Common myeloid progenitor, CD34-positive (primary cell): ENCODE measurements at regions not wholly inside any gene's neighbourhood (a gene's known extent, or its start where the extent isn't known, plus 50 kb on each side); places are given as distances from the start of the nearest gene placed in this dataset.

Source experiments
- CTCF ChIA-PET: fragments of 350-600 bp; sonication (Branson Sonifier 250); formaldehyde crosslinking; loops from one replicate; lab custom pipeline; 2021; ENCODE audit warnings: antibody characterized with exemption; lab: Charles Lee
- POLR2A ChIA-PET: fragments of 350-600 bp; sonication (Branson Sonifier 250); formaldehyde crosslinking; loops from one replicate; lab custom pipeline; 2021; ENCODE audit warnings: antibody characterized with exemption; lab: Charles Lee
- DNase-seq, 3 donors: peaks; one replicate each; pipeline versions ENCODE4 v3.0.0 to v3.0.0-alpha.2; 2013
- H3K27ac ChIP-seq, 2 experiments: 1 replicate in 1 of 2; 2 replicates in 1 of 2; pipeline ENCODE4 v1.7.0; 2013; ENCODE audit warnings: inconsistent platforms in 2 of 2, low read length in 2 of 2, mild to moderate bottlenecking in 2 of 2, low read depth in 1 of 2, moderate library complexity in 1 of 2; ENCODE audit not compliant: severe bottlenecking in 2 of 2, insufficient read depth in 1 of 2, poor library complexity in 1 of 2
- H3K27me3 ChIP-seq, 5 experiments: replicated peaks in 2 of 5; 1 replicate in 3 of 5; 2 replicates in 2 of 5; pipeline versions ENCODE4 v1.6.1 to v1.7.0; 2013; ENCODE audit warnings: low read length in 4 of 5, mild to moderate bottlenecking in 2 of 5, moderate library complexity in 2 of 5, inconsistent platforms in 1 of 5; ENCODE audit not compliant: insufficient read depth in 5 of 5, control insufficient read depth in 4 of 5
- H3K36me3 ChIP-seq, 4 experiments: 1 replicate in 2 of 4; 2 replicates in 2 of 4; pipeline versions ENCODE4 v1.6.1 to v1.7.0; 2013; ENCODE audit warnings: low read length in 3 of 4, control low read depth in 1 of 4, mild to moderate bottlenecking in 1 of 4; ENCODE audit not compliant: control insufficient read depth in 4 of 4, insufficient read depth in 4 of 4
- H3K4me1 ChIP-seq, 4 experiments: 1 replicate in 3 of 4; 2 replicates in 1 of 4; pipeline versions ENCODE4 v1.6.1 to v1.7.1; 2013; ENCODE audit warnings: low read length in 3 of 4, mild to moderate bottlenecking in 3 of 4, control low read depth in 1 of 4, inconsistent platforms in 1 of 4, moderate library complexity in 1 of 4; ENCODE audit not compliant: control insufficient read depth in 4 of 4, insufficient read depth in 4 of 4; ENCODE audit errors: control extremely low read depth in 1 of 4
- H3K4me3 ChIP-seq, 7 experiments: 1 replicate in 4 of 7; 2 replicates in 3 of 7; pipeline versions ENCODE4 v1.5.1 to v1.7.0; 2013; ENCODE audit warnings: mild to moderate bottlenecking in 7 of 7, low read length in 6 of 7, moderate library complexity in 6 of 7, inconsistent platforms in 2 of 7, low read depth in 2 of 7, control low read depth in 1 of 7; ENCODE audit not compliant: insufficient read depth in 4 of 7, control insufficient read depth in 1 of 7; ENCODE audit errors: extremely low read depth in 1 of 7
- H3K9me3 ChIP-seq, 5 experiments: 1 replicate in 4 of 5; 2 replicates in 1 of 5; pipeline versions ENCODE4 v1.6.1 to v1.7.1; 2013; ENCODE audit warnings: low read length in 4 of 5, mild to moderate bottlenecking in 2 of 5, inconsistent platforms in 1 of 5, low read depth in 1 of 5, moderate library complexity in 1 of 5; ENCODE audit not compliant: control insufficient read depth in 4 of 5, insufficient read depth in 2 of 5; ENCODE audit errors: control extremely low read depth in 1 of 5
- WGBS: methylation state at CpG from one replicate; pipeline ENCODE4 v1.1.5; 2013; ENCODE audit not compliant: insufficient coverage; 5-methylcytosine and 5-hydroxymethylcytosine counted together

DNA sequence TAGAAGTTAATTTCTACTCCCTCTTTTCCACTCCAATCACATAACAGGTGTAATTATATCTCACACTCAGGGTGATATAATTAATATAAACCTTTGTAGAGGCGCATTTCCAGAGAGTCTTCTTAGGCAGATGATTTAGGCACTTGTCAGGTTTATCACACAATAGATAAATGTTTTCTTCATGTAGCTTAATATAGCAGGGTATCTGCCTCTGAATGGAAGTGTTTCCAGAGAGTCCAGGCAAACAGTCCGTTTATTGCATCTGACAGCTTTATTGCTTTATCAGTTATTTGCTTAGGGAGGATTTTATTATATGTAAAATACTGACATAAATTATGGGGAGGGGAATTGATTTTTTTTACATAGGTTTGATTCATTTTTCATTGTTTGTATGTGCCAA is 766.3 kb downstream of the SLC4A3 start:
- Histone ChIP-seq H3K36me3 (no peaks in the 10 kb centered on the region), H3K27ac (no peak overlapping the region), H3K4me3 (no peak overlapping the region), H3K4me1 (no peaks in the 10 kb centered on the region), H3K27me3 (no peaks in the 10 kb centered on the region), H3K9me3 (no peaks in the 10 kb centered on the region)
- WGBS, result no CpG with 5 or more reads among the region's 2 CpGs
- ChIA-PET POLR2A (no interaction called here), CTCF (no interaction called here)
- DNase-seq, result no peak

DNA sequence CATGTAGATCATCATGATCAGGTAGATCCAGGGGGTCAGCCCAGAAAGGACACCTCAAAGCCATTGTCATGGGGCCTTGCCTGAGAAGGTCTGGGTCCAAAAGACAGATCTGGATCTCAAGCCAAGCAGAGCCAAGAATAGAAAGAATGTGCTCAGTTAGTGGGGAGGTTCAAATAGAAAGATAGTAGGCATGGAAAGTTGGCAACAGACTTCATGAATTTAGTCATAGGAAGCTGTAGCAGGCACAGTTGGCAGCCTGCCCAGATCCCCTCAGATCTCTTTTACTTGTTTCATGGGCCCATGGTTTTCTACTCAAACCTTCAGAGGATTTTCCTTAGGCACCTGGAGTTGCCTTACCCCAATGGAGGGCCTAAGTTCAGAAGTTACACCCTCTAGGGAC is 767.0 kb downstream of the SLC4A3 start:
- ChIA-PET POLR2A (no interaction called here), CTCF (no interaction called here)

DNA sequence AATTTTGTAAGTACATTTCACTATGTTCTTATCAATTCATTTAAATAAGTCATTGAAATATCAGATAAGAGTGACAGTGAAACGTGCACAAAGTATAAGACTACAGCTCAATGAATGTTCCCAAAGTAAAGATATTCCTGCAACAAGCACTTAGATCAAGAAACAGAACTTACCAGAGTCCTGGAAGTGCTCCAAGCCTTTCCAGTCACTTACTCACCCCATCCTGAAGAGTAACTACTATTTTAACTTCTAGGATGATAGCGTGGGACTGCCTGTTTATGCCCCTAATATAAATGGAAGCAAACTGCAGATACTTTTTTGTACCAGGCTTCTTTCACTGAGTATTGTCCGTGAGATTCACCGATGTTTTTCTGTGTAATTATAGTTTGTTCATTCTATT is 768.9 kb downstream of the SLC4A3 start:
- Histone ChIP-seq H3K27ac (no peak overlapping the region), H3K4me3 (no peak overlapping the region), H3K27me3 (no peaks in the 10 kb centered on the region), H3K36me3 (no peaks in the 10 kb centered on the region), H3K9me3 (no peaks in the 10 kb centered on the region), H3K4me1 (no peaks in the 10 kb centered on the region)
- DNase-seq, result no peak
- ChIA-PET POLR2A (no interaction called here), CTCF (no interaction called here)
- 100% methylated on average over 1 of the region's 4 CpGs for WGBS

More for the DNA sequence above, 767.0 kb downstream of the SLC4A3 start:
- no peak overlapping the region for H3K4me3 ChIP-seq
- H3K9me3 ChIP-seq, result no peaks in the 10 kb centered on the region
- DNase-seq, result no peak
- H3K27ac ChIP-seq, result no peak overlapping the region
- H3K36me3 ChIP-seq, result no peaks in the 10 kb centered on the region
- no peaks in the 10 kb centered on the region for H3K4me1 ChIP-seq
- no peaks in the 10 kb centered on the region for H3K27me3 ChIP-seq

DNA sequence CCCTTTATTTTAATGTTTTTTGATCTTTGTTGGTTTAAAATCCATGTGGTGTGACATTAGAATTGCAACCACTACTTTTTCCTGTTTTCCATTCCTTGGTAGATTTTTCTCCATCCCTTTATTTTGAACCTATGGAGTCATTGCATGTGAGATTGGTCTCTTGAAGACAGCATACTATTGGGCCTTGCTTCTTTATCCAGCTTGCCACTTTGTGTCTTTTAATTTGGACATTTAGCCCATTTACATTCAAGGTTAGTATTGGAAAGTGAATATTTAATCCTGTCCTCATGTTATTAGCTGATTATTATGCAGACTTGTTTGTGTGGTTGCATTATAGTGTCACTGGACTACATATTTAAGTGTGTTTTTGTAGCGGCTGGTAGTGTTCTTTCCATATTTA is 782.9 kb downstream of the SLC4A3 start:
- no peak for DNase-seq
- H3K9me3 ChIP-seq, result peaks cover 0 to 17% (median 0%) of the 10 kb centered on the region in 5 experiments
- H3K36me3 ChIP-seq, result no peaks in the 10 kb centered on the region
- H3K4me3 ChIP-seq, result no peak overlapping the region
- POLR2A ChIA-PET, result no interaction called here
- H3K4me1 ChIP-seq, result no peaks in the 10 kb centered on the region
- H3K27ac ChIP-seq, result no peak overlapping the region
- WGBS, result no CpG with 5 or more reads among the region's 1 CpG
- H3K27me3 ChIP-seq, result no peaks in the 10 kb centered on the region
- CTCF ChIA-PET, result no interaction called here

DNA sequence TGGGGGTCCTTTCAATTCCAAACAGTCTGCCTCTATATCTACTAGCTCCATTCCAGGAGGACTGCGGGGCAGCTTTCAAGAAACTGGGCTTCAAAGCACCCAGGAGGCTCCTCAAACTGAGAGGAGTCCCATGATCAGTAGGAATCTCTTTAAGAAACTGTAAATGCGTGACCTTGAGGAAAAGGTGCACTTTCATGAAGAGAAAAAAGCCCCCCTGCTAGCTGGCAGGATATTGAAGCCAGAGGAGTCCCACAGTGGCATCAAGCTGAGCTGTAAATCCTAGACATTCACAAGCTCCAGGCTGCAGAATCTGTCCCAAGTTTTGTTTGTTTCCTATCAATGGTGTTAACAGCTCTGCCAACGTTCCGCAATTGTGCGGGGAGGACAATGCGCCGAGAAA is 790.1 kb downstream of the SLC4A3 start:
- no peak for DNase-seq
- Histone ChIP-seq H3K27ac (no peak overlapping the region), H3K36me3 (no peaks in the 10 kb centered on the region), H3K4me3 (no peak overlapping the region), H3K9me3 (peaks cover 0 to 2% (median 0%) of the 10 kb centered on the region in 5 experiments), H3K4me1 (no peaks in the 10 kb centered on the region), H3K27me3 (no peaks in the 10 kb centered on the region)
- POLR2A ChIA-PET, result no interaction called here
- CTCF ChIA-PET, result no interaction called here
- WGBS, result 80% methylated on average over 2 of the region's 7 CpGs

DNA sequence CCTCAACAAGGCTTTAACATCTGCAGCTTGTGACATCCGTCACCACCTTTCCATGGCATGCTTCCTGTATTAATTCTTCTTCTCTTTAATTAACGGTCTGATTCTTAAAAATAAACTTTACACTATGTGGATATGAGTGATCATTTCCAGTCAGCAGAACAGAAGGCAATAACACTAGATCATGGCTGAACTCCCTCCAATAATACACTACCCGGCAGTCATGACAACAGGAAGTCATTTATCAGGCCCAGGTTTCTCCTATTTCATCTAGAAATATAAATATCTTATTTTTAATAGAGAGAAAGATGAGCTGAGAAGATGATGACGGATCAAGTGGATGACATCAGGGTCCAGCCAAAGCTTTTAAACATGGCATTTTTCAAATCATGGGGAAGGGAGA is 792.2 kb downstream of the SLC4A3 start:
- Histone ChIP-seq H3K27ac (no peak overlapping the region), H3K36me3 (no peaks in the 10 kb centered on the region), H3K27me3 (no peaks in the 10 kb centered on the region), H3K9me3 (peaks cover 0 to 1% (median 0%) of the 10 kb centered on the region in 5 experiments), H3K4me1 (no peaks in the 10 kb centered on the region), H3K4me3 (no peak overlapping the region)
- no CpG with 5 or more reads among the region's 4 CpGs for WGBS
- CTCF ChIA-PET, result no interaction called here
- POLR2A ChIA-PET, result no interaction called here
- DNase-seq, result no peak

DNA sequence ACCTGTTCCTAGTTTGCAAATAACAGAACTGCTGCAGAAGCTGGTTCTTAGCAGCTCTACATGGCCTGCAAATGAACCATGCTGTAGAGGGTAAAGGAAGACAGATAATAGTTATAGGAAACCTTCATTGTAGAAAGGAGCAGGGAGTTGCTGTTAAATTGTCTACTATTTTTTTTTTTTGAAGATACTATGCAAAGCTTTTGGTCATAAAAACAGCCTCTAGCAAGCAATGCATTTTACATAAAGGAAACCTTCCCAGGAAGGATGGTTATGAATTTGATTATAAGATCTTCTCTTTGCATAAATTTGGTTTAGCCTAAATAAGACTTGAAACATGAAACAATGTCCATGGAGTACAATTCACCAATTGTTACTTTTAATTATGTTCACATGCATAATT is 793.4 kb downstream of the SLC4A3 start:
- no peak overlapping the region for H3K4me3 ChIP-seq
- no peaks in the 10 kb centered on the region for H3K4me1 ChIP-seq
- no peak for DNase-seq
- ChIA-PET POLR2A (no interaction called here), CTCF (no interaction called here)
- no peaks in the 10 kb centered on the region for H3K36me3 ChIP-seq
- H3K27me3 ChIP-seq, result no peaks in the 10 kb centered on the region
- peaks cover 0 to 1% (median 0%) of the 10 kb centered on the region in 5 experiments for H3K9me3 ChIP-seq
- no peak overlapping the region for H3K27ac ChIP-seq
